Keratinocyte (primary cell): ENCODE measurements at regions not wholly inside any gene's neighbourhood (a gene's known extent, or its start where the extent isn't known, plus 50 kb on each side); places are given as distances from the start of the nearest gene placed in this dataset.

ENCODE experiments used
- DNase-seq: peaks from one replicate; pipeline ENCODE4 v3.0.0-alpha.2; 2011; ENCODE audit warnings: low read depth, missing footprints, low spot score
- FAIRE-seq: peaks from 2 replicates; lab custom pipeline; 2011; peaks lifted over from hg19 to GRCh38; lab: Jason Lieb, UNC
- H2AFZ ChIP-seq: 2 replicates; pipeline ENCODE4 v1.6.0; 2012; ENCODE audit warnings: low read length, control low read depth, inconsistent platforms; ENCODE audit not compliant: control insufficient read depth
- H3K27ac ChIP-seq: 2 replicates; pipeline ENCODE4 v1.5.1; 2011; ENCODE audit warnings: low read length; ENCODE audit not compliant: control insufficient read depth, insufficient read depth
- H3K27me3 ChIP-seq: 3 replicates; pipeline ENCODE4 v1.6.0; 2011; ENCODE audit warnings: low read length; ENCODE audit not compliant: control insufficient read depth, insufficient read depth; ENCODE audit errors: extremely low read depth
- H3K36me3 ChIP-seq, 2 experiments: 2 replicates in 1 of 2; 3 replicates in 1 of 2; pipeline ENCODE4 v1.5.1; 2011; ENCODE audit warnings: low read length in 2 of 2, mild to moderate bottlenecking in 1 of 2; ENCODE audit not compliant: control insufficient read depth in 2 of 2, insufficient read depth in 2 of 2; ENCODE audit errors: extremely low read depth in 1 of 2
- H3K4me1 ChIP-seq: 3 replicates; pipeline ENCODE4 v1.5.1; 2011; ENCODE audit warnings: low read length; ENCODE audit not compliant: control insufficient read depth, insufficient read depth; ENCODE audit errors: extremely low read depth
- H3K4me2 ChIP-seq: 3 replicates; pipeline ENCODE4 v1.6.0; 2011; ENCODE audit warnings: low read depth, low read length; ENCODE audit not compliant: control insufficient read depth, insufficient read depth; ENCODE audit errors: extremely low read depth
- H3K4me3 ChIP-seq, 3 experiments: fragments of 200-600 bp in 1 of 3; sonication (generic) in 1 of 3; 2 replicates in 2 of 3; 3 replicates in 1 of 3; pipeline ENCODE4 v1.5.1; 2011 to 2016; ENCODE audit warnings: low read length in 3 of 3, mild to moderate bottlenecking in 3 of 3, control low read depth in 2 of 3, inconsistent platforms in 1 of 3, low read depth in 1 of 3, mixed read lengths in 1 of 3, mixed run types in 1 of 3, moderate library complexity in 1 of 3; ENCODE audit not compliant: control insufficient read depth in 2 of 3, insufficient read depth in 2 of 3; ENCODE audit errors: extremely low read depth in 1 of 3
- H3K79me2 ChIP-seq: 2 replicates; pipeline ENCODE4 v1.6.0; 2012; ENCODE audit warnings: low read length; ENCODE audit not compliant: control insufficient read depth, insufficient read depth
- H3K9ac ChIP-seq: 3 replicates; pipeline ENCODE4 v1.6.0; 2011; ENCODE audit warnings: low read length; ENCODE audit not compliant: control insufficient read depth, insufficient read depth; ENCODE audit errors: extremely low read depth
- H3K9me1 ChIP-seq: 3 replicates; pipeline ENCODE4 v1.6.0; 2011; ENCODE audit warnings: low read length; ENCODE audit not compliant: control insufficient read depth, insufficient read depth; ENCODE audit errors: extremely low read depth
- H3K9me3 ChIP-seq: 2 replicates; pipeline ENCODE4 v1.5.1; 2012; ENCODE audit warnings: low read depth, low read length; ENCODE audit not compliant: control insufficient read depth
- H4K20me1 ChIP-seq: 3 replicates; pipeline ENCODE4 v1.6.0; 2011; ENCODE audit warnings: low read length; ENCODE audit not compliant: control insufficient read depth, insufficient read depth; ENCODE audit errors: extremely low read depth
- CTCF ChIP-seq, 3 experiments: IDR thresholded peaks in 1 of 3; conservative IDR thresholded peaks in 1 of 3; optimal IDR thresholded peaks in 1 of 3; 2 replicates in 2 of 3; 3 replicates in 1 of 3; pipeline versions ENCODE3 to v1.5.1; 2011; ENCODE audit warnings: low read length in 3 of 3, mild to moderate bottlenecking in 3 of 3, moderate library complexity in 2 of 3, control low read depth in 1 of 3, inconsistent platforms in 1 of 3; ENCODE audit not compliant: insufficient read depth in 2 of 3; ENCODE audit errors: extremely low read depth in 1 of 3
- EZH2 ChIP-seq: IDR thresholded peaks from one replicate; pipeline ENCODE4 v1.6.1; 2012; ENCODE audit warnings: inconsistent platforms, mild to moderate bottlenecking, low read length, moderate library complexity
- dilution Hi-C: fragments of 300-500 bp; cut with MboI; formaldehyde crosslinking; loops from one replicate; pipeline ENCODE4 v1.7.0; 2020; ENCODE audit warnings: low sequenced_read_pairs; ENCODE audit not compliant: extremely low pct_ligation_motif_present

GRCh38 chr5:121757753-121758152 is 93.9 kb upstream of the FTMT start:
- no peak overlapping the region for H3K4me2 ChIP-seq
- H3K4me3 ChIP-seq = no peak overlapping the region
- no peak overlapping the region for H2AFZ ChIP-seq
- H3K9me1 ChIP-seq = no peaks in the 10 kb centered on the region
- no peak overlapping the region for H3K27ac ChIP-seq
- no peak overlapping the region for H3K9ac ChIP-seq
- no peaks in the 10 kb centered on the region for H3K4me1 ChIP-seq
- H3K27me3 ChIP-seq = no peaks in the 10 kb centered on the region
- H3K79me2 ChIP-seq = no peaks in the 10 kb centered on the region
- DNase-seq (no peak), FAIRE-seq (no peak)
- dilution Hi-C loops = no loop called here
- TF ChIP-seq EZH2 = no peak
- no peak for TF ChIP-seq CTCF (optimal IDR thresholded peaks at IDR 0.05 in 1 of 3, IDR thresholded peaks at IDR 0.05 in 1 of 3, conservative IDR thresholded peaks at IDR 0.05 in 1 of 3; ENCODE audit: extremely low read depth in 1 of 3, insufficient read depth in 2 of 3, low read length in 3 of 3)
- H3K36me3 ChIP-seq = no peaks in the 10 kb centered on the region
- H4K20me1 ChIP-seq = no peaks in the 10 kb centered on the region
- H3K9me3 ChIP-seq = no peaks in the 10 kb centered on the region

- Histone ChIP-seq H3K27me3 (no peaks in the 10 kb centered on the region), H3K36me3 (no peaks in the 10 kb centered on the region), H3K9me3 (no peaks in the 10 kb centered on the region), H3K9me1 (no peaks in the 10 kb centered on the region), H3K4me2 (no peak overlapping the region), H4K20me1 (no peaks in the 10 kb centered on the region), H3K9ac (no peak overlapping the region), H3K4me1 (no peaks in the 10 kb centered on the region), H3K4me3 (no peak overlapping the region), H3K27ac (no peak overlapping the region), H3K79me2 (no peaks in the 10 kb centered on the region), H2AFZ (no peak overlapping the region)
- FAIRE-seq (no peak), DNase-seq (no peak)
- TF ChIP-seq CTCF (optimal IDR thresholded peaks at IDR 0.05 in 1 of 3, IDR thresholded peaks at IDR 0.05 in 1 of 3, conservative IDR thresholded peaks at IDR 0.05 in 1 of 3; ENCODE audit: extremely low read depth in 1 of 3, insufficient read depth in 2 of 3, low read length in 3 of 3) = no peak
- no peak for TF ChIP-seq EZH2
- dilution Hi-C loops = no loop called here
These were observed 93.1 kb upstream of the FTMT start for GRCh38 chr5:121758615-121759014.
